ENCODE measurements at regions not wholly inside any gene's neighbourhood (a gene's known extent, or its start where the extent isn't known, plus 50 kb on each side); places are given as distances from the start of the nearest gene placed in this dataset.

- TF ChIP-seq SPI1 (IDR thresholded peaks at IDR 0.05; ENCODE audit: borderline replicate concordance, insufficient read depth, low read depth, low read length) (no peak), NR2C1 (IDR thresholded peaks at IDR 0.05) (no peak), ELK1 (IDR thresholded peaks at IDR 0.05; ENCODE audit: low read depth, low read length) (no peak), MYC (IDR thresholded peaks at IDR 0.05; ENCODE audit: insufficient read depth, insufficient read length, insufficient replicate concordance, low read length, severe bottlenecking) (no peak), ESRRA (IDR thresholded peaks at IDR 0.05; ENCODE audit: low read length) (no peak), NFYA (IDR thresholded peaks at IDR 0.05; ENCODE audit: borderline replicate concordance, low read depth, low read length) (no peak)
Measured at GRCh38 chr17:54814371-54814770, 86.3 kb upstream of the TOM1L1 start (continued).

DNA sequence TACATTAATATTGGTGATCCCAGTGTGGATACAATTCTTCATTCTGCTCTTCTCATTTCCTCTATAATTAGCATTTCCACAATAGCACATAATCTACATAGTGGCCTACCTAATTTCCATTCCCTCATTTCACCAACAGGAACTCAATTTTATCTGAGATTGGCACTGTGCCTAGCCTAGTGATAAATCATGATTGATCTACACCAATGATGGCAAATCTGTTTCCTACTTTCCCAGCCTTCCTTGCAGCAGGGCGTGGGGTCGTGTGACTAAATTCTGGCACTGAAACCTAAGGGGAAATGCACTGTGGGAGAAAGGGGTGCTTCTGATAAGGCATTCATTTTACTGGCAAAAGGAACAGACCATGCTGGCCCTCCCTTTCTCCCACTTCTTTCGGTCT is 66.6 kb upstream of the TOM1L1 start:
- RAD21 ChIA-PET (ENCODE audit: unreplicated experiment) = no interaction called here
- WGBS (ENCODE audit: insufficient coverage, insufficient replicate concordance, low lambda C conversion rate, missing lambda C conversion rate) = 2% methylated on average over 3 of the region's 3 CpGs
- Histone ChIP-seq H3K27me3 (replicated peaks in 1 of 2; ENCODE audit: control insufficient read depth in 2 of 2, insufficient read depth in 2 of 2, low read length in 1 of 2) (no peaks in the 10 kb centered on the region), H3K36me3 (ENCODE audit: control insufficient read depth in 2 of 2, insufficient read depth in 2 of 2, low read length in 1 of 2) (no peaks in the 10 kb centered on the region), H3K9me3 (replicated peaks; ENCODE audit: control insufficient read depth, insufficient read depth, low read length) (no peaks in the 10 kb centered on the region; the same call in 2 of the 3 replicates), H3K9ac (ENCODE audit: control insufficient read depth, insufficient read depth, low read length) (no peak overlapping the region), H3K4me3 (no peak overlapping the region), H3K27ac (ENCODE audit: control insufficient read depth, insufficient read depth) (no peak overlapping the region), H2AFZ (ENCODE audit: control insufficient read depth, low read depth, low read length) (no peak overlapping the region), H3K4me2 (ENCODE audit: control insufficient read depth, insufficient read depth) (no peak overlapping the region), H3K4me1 (ENCODE audit: control insufficient read depth, insufficient read depth, low read length) (no peaks in the 10 kb centered on the region), H3K79me2 (ENCODE audit: control insufficient read depth, insufficient read depth, low read length) (no peaks in the 10 kb centered on the region), H4K20me1 (ENCODE audit: control insufficient read depth, insufficient read depth) (no peaks in the 10 kb centered on the region)
- DNase-seq (ENCODE audit: low read depth, low spot score) = no peak
- POLR2A ChIA-PET = no interaction called here
- CTCF ChIA-PET = no interaction called here
- TF ChIP-seq NFXL1 (IDR thresholded peaks at IDR 0.05; ENCODE audit: borderline replicate concordance) (no peak), GATAD2B (conservative IDR thresholded peaks at IDR 0.05; ENCODE audit: low read depth) (no peak), ELK1 (IDR thresholded peaks at IDR 0.05; ENCODE audit: low read depth, low read length) (no peak)
- no peak for FAIRE-seq
- intact Hi-C loops (cut with micrococcal nuclease; ENCODE audit: unreplicated experiment) (no loop called here), in situ Hi-C loops (cut with MboI) (no loop called here)
- no TSS peak for BruUV-seq (replicated peaks)
- SMC1A ChIA-PET (ENCODE audit: uncharacterized antibody, unreplicated experiment) = no interaction called here
- ATAC-seq = no peak

Data from GM12878 (cell line).